SK-N-MC (cell line): ENCODE measurements at regions not wholly inside any gene's neighbourhood (a gene's known extent, or its start where the extent isn't known, plus 50 kb on each side); places are given as distances from the start of the nearest gene placed in this dataset.

Source experiments
- EZH2 ChIP-seq: fragments of 200-600 bp; sonication (generic); IDR thresholded peaks from one replicate; pipeline ENCODE4 v1.6.1; 2017; ENCODE audit warnings: antibody characterized with exemption
- FOXP2 ChIP-seq: optimal IDR thresholded peaks from 2 replicates; pipeline ENCODE3; 2011; ENCODE audit warnings: mild to moderate bottlenecking, moderate library complexity; ENCODE audit not compliant: insufficient read depth; ENCODE audit errors: extremely low read length, control extremely low read depth
- POLR2AphosphoS5 ChIP-seq: IDR thresholded peaks from 2 replicates; pipeline ENCODE4 v1.6.1; 2012; ENCODE audit warnings: mild to moderate bottlenecking, low read depth, low read length, borderline replicate concordance

- no peak for TF ChIP-seq EZH2
- TF ChIP-seq POLR2AphosphoS5: no peak
- no peak for TF ChIP-seq FOXP2
These were observed 410.8 kb upstream of the MEF2C start for GRCh38 chr5:89293810-89294209.
